HG02642 (cell line): ENCODE measurements at regions not wholly inside any gene's neighbourhood (a gene's known extent, or its start where the extent isn't known, plus 50 kb on each side); places are given as distances from the start of the nearest gene placed in this dataset.
"Not testable (repeated sequence)": the region's sequence is repeated elsewhere in the genome, so short reads cannot be mapped to it uniquely, and the experiment has no call there.

ENCODE experiments used
- ATAC-seq: cut with Tn5 transposase; IDR thresholded peaks from one replicate; pipeline ENCODE4 v1.9.1; 2021; ENCODE audit warnings: mild to moderate bottlenecking; ENCODE audit not compliant: unreplicated experiment, poor library complexity

- not testable (repeated sequence) for ATAC-seq
Observed at GRCh38 chr16:6693418-6693817, 639.2 kb upstream of the RBFOX1 start.

- ATAC-seq: no peak
Observed at GRCh38 chr16:6692874-6693273, 639.8 kb upstream of the RBFOX1 start.

DNA sequence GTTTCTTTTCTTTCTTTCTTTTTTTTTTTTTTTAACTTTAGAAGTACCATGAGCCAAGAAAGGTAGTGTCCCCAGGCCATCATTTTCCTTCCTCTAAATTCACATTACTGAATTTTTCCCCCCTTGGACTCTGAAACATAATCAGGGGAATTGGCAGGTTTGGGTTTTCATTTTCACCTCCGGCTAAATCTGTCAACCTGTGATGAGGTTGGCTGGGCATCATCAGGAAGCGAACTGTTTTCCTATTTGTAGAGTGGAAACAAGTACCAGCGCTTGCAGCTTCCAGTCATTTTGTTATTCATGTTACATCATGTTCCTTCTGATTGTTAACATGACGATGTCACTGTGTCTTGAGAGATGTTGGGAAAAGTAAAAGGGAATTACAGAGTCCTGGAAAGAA is 641.9 kb upstream of the RBFOX1 start:
- no peak for ATAC-seq

GRCh38 chr16:6689643-6690042 is 643.0 kb upstream of the RBFOX1 start:
- ATAC-seq: no peak

- no peak for ATAC-seq
Observed at GRCh38 chr16:6687593-6687992, 645.1 kb upstream of the RBFOX1 start.

- no peak for ATAC-seq
Observed at GRCh38 chr16:6684076-6684673, 648.5 kb upstream of the RBFOX1 start.

- peak; percentile 62 for ATAC-seq
Observed at GRCh38 chr16:6682142-6682811, 650.4 kb upstream of the RBFOX1 start.

DNA sequence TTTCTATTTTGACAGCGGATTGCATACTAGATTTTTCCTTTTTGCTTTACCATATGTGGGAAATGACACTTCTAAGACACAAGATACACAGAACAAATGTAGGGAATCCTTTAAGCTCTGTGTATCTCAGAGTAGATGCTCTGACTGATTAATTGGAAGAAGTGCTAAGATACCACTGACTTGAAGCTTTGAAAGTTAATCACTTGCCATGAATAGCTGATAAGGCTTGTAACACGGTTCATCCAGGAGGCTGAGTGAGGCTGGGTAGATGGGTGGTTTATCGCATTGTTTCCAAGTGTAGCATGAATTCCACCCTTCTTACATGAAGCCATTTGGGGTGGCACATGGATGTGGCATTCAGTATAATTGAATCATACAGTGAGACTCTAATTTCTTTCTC is 654.1 kb upstream of the RBFOX1 start:
- no peak for ATAC-seq

DNA sequence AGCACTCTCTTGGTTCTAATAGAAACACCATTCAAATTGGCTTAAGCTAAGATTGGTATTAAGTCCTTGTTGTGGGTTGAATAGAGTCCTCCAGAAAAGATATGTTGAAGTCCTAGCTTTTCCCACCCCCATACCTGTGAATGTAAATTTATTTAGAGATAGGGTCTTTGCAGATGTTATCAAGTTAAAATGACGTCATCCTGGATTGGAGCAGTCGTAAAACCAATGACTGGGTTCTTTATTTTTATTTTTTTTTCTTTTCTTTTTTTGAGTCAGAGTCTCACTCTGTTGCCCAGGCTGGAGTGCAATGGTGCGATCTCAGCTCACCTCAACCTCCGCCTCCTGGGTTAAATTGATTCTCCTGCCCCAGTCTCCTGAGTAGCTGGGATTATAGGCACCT is 658.6 kb upstream of the RBFOX1 start:
- no peak for ATAC-seq

DNA sequence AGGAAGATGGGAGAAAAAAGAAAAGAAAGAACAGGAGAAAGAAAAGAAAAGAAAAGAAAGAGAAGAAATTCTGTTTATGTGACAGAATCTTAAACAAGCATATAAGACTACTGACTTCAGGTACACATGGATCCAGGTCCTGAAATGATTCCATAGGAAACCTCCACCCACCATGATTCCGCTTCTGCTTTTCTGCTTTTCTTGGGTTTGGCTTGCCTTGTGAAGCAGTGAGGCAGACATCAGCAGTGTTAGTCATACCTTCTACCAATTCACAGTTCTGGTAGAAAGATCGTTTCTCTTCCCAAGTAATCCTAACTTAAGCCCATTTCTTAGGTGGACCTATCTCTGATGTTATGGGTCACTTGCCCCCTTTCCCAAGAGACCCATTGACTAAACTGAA is 660.1 kb upstream of the RBFOX1 start:
- ATAC-seq: no peak

DNA sequence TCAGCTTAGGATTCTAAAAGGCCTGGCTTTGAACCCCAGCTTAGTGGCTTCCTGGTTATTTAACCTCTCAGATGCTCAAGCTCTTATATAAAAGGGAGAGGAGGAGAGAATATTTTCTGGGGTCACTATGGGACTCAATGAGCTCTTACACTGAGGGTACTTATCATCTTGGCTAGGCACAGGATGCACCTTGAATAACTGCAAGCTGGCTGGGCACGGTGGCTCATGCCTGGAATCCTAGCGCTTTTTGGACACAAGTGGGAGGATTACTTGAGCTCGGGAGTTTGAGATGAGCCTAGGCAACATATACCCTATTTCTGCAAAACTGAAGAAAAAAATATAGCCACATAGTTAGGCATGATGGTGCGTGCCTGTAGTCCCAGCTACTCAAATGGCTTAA is 665.3 kb upstream of the RBFOX1 start:
- ATAC-seq: no peak

GRCh38 chr16:6665126-6665525 is 667.5 kb upstream of the RBFOX1 start:
- ATAC-seq: no peak

DNA sequence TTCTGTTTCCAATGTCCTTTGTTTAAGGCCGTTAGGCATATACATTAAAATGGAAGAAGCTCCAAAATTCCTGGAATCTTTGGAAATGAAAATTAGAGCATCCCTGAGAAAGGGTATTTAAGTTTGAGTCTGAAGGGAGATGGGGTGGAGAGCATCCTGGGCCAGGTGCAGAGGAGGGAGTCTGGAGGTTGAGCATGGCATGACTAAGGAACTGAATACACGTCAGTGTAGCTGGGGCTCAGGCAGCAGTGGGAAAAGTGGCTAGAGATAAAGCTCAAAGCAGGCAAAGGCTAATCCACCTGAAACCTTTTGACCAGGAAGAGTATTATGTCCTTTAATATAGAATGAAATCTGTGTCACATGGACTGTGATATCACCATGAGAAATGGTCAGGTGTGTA is 669.0 kb upstream of the RBFOX1 start:
- ATAC-seq: no peak

DNA sequence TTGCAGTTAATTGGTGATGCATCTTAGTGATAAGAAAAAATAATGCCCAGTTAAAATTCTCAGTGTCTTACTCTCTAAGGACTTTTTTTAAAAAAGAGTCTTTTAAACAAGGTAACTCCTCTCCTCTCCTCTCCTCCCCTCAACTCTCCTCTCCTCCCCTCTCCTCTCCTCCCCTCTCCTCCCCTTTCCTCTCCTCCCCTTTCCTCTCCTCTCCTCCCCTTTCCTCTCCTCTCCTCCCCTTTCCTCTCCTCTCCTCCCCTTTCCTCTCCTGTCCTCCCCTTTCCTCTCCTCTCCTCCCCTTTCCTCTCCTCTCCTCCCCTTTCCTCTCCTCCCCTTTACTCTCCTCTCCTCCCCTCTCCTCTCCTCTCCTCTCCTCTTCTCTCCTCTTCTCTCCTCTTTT is 675.9 kb upstream of the RBFOX1 start:
- ATAC-seq: no peak

GRCh38 chr16:6646891-6647290 is 685.8 kb upstream of the RBFOX1 start:
- no peak for ATAC-seq

- ATAC-seq: no peak
Observed at GRCh38 chr16:6645768-6646568, 686.7 kb upstream of the RBFOX1 start.

DNA sequence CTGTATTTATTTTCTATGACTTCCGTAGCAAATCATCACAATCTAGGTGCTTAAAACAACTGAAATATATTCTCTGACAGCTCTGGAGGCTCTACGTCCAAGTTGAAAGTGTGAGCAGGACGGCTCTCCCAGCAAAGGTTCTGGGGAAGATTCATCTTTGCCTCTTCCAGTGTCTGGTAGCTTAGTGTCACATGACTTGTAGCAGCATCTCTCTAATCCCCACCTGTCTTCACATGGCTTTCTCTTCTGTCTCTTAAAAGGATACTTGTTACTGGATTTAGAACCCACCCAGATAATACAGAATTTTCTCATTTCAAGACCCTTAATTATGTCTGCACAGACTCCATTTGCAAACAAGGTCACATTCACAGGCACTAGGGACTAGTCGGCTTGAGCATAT is 687.7 kb upstream of the RBFOX1 start:
- no peak for ATAC-seq

GRCh38 chr16:6643080-6643686 is 689.5 kb upstream of the RBFOX1 start:
- ATAC-seq: no peak

DNA sequence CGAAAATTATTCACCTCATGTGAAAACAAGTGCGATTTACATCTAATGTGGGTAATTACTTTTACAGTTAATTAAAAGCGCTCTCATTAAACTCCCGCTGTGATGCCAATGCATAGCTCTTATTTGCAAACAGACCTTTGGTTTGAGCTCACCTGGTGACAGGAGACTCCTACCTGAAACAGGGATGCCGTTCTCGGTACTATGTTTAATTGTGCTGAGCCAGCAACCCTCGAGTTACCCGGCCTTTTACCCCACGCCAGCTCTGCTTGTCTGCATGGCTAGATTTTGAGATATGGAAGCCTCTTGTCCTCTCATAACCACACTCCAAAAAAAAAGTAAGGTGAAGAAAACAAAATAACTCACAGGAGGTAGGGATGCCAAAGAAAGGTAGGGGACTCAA is 690.4 kb upstream of the RBFOX1 start:
- ATAC-seq: no peak

- ATAC-seq: no peak
Observed at GRCh38 chr16:6641091-6641490, 691.6 kb upstream of the RBFOX1 start.

GRCh38 chr16:6636457-6636856 is 696.2 kb upstream of the RBFOX1 start:
- no peak for ATAC-seq
